ENCODE measurements at regions not wholly inside any gene's neighbourhood (a gene's known extent, or its start where the extent isn't known, plus 50 kb on each side); places are given as distances from the start of the nearest gene placed in this dataset.
"Not testable (repeated sequence)": the region's sequence is repeated elsewhere in the genome, so short reads cannot be mapped to it uniquely, and the experiment has no call there.

DNA sequence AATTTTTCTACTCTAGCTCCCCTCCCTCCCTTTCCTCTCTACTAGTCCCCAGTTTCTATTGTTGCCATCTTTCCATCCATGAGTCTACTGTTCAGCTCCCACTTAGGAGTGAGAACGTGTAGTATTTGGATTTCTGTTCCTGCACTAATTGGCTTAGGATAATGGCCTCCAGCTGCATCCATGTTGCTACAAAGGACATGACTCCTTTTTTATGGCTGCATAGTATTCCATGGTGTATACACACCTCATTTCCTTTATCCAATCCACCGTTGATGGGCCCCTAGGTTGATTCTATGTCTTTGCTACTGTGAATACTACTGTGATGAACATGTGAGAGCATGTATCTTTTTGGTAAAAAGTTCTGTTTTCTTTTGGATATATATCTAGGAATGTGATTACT is 138.9 kb upstream of the MSX2 start:
- Histone ChIP-seq H3K4me1 (ENCODE audit: insufficient read depth, low read length, poor library complexity, severe bottlenecking) (no peaks in the 10 kb centered on the region), H3K9me2 (replicated peaks; ENCODE audit: low read depth, low read length) (no peaks in the 10 kb centered on the region), H3K4me2 (ENCODE audit: low read depth, low read length, poor library complexity, severe bottlenecking) (no peak overlapping the region), H3K79me2 (ENCODE audit: insufficient read depth, low read length) (no peaks in the 10 kb centered on the region), H3K27me3 (ENCODE audit: insufficient read depth, low read length, poor library complexity, severe bottlenecking) (no peaks in the 10 kb centered on the region), H3K4me3 (ENCODE audit: low read length, poor library complexity, severe bottlenecking) (no peak overlapping the region), H3K36me3 (ENCODE audit: insufficient read depth, low read length) (no peaks in the 10 kb centered on the region), H3F3A (ENCODE audit: low read depth) (no peaks in the 10 kb centered on the region), H3K9me3 (ENCODE audit: insufficient read depth, low read depth, low read length) (no peaks in the 10 kb centered on the region), H4K20me1 (ENCODE audit: insufficient read depth, low read length, poor library complexity, severe bottlenecking) (no peaks in the 10 kb centered on the region), H2AFZ (ENCODE audit: low read length) (no peak overlapping the region), H3K9ac (ENCODE audit: low read depth, low read length, poor library complexity, severe bottlenecking) (no peak overlapping the region)
- TF ChIP-seq EZH2phosphoT487 (IDR thresholded peaks at IDR 0.05; ENCODE audit: borderline replicate concordance), result no peak
- TF ChIP-seq, protein P1, sequence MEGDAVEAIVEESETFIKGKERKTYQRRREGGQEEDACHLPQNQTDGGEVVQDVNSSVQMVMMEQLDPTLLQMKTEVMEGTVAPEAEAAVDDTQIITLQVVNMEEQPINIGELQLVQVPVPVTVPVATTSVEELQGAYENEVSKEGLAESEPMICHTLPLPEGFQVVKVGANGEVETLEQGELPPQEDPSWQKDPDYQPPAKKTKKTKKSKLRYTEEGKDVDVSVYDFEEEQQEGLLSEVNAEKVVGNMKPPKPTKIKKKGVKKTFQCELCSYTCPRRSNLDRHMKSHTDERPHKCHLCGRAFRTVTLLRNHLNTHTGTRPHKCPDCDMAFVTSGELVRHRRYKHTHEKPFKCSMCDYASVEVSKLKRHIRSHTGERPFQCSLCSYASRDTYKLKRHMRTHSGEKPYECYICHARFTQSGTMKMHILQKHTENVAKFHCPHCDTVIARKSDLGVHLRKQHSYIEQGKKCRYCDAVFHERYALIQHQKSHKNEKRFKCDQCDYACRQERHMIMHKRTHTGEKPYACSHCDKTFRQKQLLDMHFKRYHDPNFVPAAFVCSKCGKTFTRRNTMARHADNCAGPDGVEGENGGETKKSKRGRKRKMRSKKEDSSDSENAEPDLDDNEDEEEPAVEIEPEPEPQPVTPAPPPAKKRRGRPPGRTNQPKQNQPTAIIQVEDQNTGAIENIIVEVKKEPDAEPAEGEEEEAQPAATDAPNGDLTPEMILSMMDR (conservative IDR thresholded peaks at IDR 0.05; ENCODE audit: low read length), result no peak

DNA sequence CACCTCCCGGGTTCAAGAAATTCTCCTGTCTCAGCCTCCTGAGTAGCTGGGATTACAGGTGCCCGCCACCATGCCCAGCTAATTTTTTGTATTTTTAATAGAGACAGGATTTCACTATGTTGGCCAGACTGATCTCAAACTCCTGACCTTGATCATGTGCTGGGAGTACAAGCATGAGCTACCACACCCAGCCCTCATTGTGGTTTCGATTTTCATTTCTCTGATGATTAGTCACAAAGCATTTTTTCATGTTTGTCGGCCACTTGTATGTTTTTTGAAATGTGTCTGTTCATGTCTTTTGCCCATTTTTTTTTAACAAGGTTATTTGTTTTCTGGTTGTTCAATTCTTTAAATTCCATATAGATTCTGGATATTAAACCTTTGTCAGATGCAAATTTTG is 138.2 kb upstream of the MSX2 start:
- not testable (repeated sequence) for H3K4me2 ChIP-seq (ENCODE audit: low read depth, low read length, poor library complexity, severe bottlenecking); H3K9me3 ChIP-seq (ENCODE audit: insufficient read depth, low read depth, low read length); H3K4me1 ChIP-seq (ENCODE audit: insufficient read depth, low read length, poor library complexity, severe bottlenecking); H3K79me2 ChIP-seq (ENCODE audit: insufficient read depth, low read length); H2AFZ ChIP-seq (ENCODE audit: low read length); H3K36me3 ChIP-seq (ENCODE audit: insufficient read depth, low read length); H3K27me3 ChIP-seq (ENCODE audit: insufficient read depth, low read length, poor library complexity, severe bottlenecking); H3F3A ChIP-seq (ENCODE audit: low read depth); H3K4me3 ChIP-seq (ENCODE audit: low read length, poor library complexity, severe bottlenecking); H3K9ac ChIP-seq (ENCODE audit: low read depth, low read length, poor library complexity, severe bottlenecking); H3K9me2 ChIP-seq (replicated peaks; ENCODE audit: low read depth, low read length); H4K20me1 ChIP-seq (ENCODE audit: insufficient read depth, low read length, poor library complexity, severe bottlenecking)

DNA sequence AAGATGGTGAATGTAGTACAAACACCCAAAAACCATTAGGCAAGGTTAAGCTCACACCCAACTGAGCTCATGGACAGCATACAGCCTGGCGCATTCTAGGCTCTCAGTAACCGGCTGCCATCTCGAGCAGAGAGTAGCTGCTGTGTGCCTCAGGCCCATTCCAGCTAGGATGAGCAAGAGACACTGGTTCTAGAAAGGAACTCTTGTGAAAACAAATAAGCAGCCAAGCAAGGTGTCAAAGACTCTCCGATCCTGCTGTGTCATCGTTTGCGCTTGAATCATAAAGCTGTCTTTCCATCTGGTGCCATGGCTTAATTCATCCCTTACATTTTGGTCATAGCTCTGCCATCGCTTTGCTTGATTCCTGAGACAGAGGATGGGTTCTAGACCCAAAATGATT is 135.4 kb upstream of the MSX2 start:
- Histone ChIP-seq H3F3A (ENCODE audit: low read depth) (no peaks in the 10 kb centered on the region), H3K9ac (ENCODE audit: low read depth, low read length, poor library complexity, severe bottlenecking) (no peak overlapping the region), H2AFZ (ENCODE audit: low read length) (no peak overlapping the region), H3K4me3 (ENCODE audit: low read length, poor library complexity, severe bottlenecking) (no peak overlapping the region), H3K36me3 (ENCODE audit: insufficient read depth, low read length) (no peaks in the 10 kb centered on the region), H3K4me2 (ENCODE audit: low read depth, low read length, poor library complexity, severe bottlenecking) (no peak overlapping the region), H3K9me3 (ENCODE audit: insufficient read depth, low read depth, low read length) (no peaks in the 10 kb centered on the region), H3K27me3 (ENCODE audit: insufficient read depth, low read length, poor library complexity, severe bottlenecking) (no peaks in the 10 kb centered on the region), H3K79me2 (ENCODE audit: insufficient read depth, low read length) (no peaks in the 10 kb centered on the region), H3K9me2 (replicated peaks; ENCODE audit: low read depth, low read length) (no peaks in the 10 kb centered on the region), H4K20me1 (ENCODE audit: insufficient read depth, low read length, poor library complexity, severe bottlenecking) (no peaks in the 10 kb centered on the region), H3K4me1 (ENCODE audit: insufficient read depth, low read length, poor library complexity, severe bottlenecking) (no peaks in the 10 kb centered on the region)
- TF ChIP-seq, protein P1 (conservative IDR thresholded peaks at IDR 0.05; ENCODE audit: low read length), result no peak
- TF ChIP-seq EZH2phosphoT487 (IDR thresholded peaks at IDR 0.05; ENCODE audit: borderline replicate concordance), result no peak

DNA sequence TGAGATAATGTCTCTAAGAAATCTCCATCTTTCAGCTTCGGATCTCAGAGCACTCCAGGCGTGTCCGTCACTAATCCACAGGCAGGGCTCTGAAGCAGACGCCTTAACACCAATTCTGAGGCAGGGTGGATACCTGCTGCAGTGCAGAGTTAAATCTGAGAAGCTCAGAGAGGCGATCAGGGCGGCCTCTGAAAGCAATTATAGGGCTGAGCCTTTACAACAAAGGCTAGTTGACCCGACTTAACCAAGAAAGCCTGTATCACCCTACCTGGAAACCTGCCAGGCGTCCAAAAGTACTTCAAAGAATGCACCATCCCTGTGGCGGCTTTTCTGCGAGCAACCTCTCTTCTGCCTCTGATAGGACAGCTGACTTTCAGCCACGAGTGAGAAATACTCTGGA is 134.8 kb upstream of the MSX2 start:
- H3K36me3 ChIP-seq (ENCODE audit: insufficient read depth, low read length), result no peaks in the 10 kb centered on the region
- no peaks in the 10 kb centered on the region for H3K9me2 ChIP-seq (replicated peaks; ENCODE audit: low read depth, low read length)
- no peak overlapping the region for H3K4me2 ChIP-seq (ENCODE audit: low read depth, low read length, poor library complexity, severe bottlenecking)
- H3K4me1 ChIP-seq (ENCODE audit: insufficient read depth, low read length, poor library complexity, severe bottlenecking), result no peaks in the 10 kb centered on the region
- H3F3A ChIP-seq (ENCODE audit: low read depth), result no peaks in the 10 kb centered on the region
- no peak for TF ChIP-seq EZH2phosphoT487 (IDR thresholded peaks at IDR 0.05; ENCODE audit: borderline replicate concordance)
- TF ChIP-seq, protein P1 (conservative IDR thresholded peaks at IDR 0.05; ENCODE audit: low read length), result no peak
- no peaks in the 10 kb centered on the region for H3K9me3 ChIP-seq (ENCODE audit: insufficient read depth, low read depth, low read length)
- no peak overlapping the region for H3K4me3 ChIP-seq (ENCODE audit: low read length, poor library complexity, severe bottlenecking)
- H2AFZ ChIP-seq (ENCODE audit: low read length), result no peak overlapping the region
- H3K79me2 ChIP-seq (ENCODE audit: insufficient read depth, low read length), result no peaks in the 10 kb centered on the region
- H3K9ac ChIP-seq (ENCODE audit: low read depth, low read length, poor library complexity, severe bottlenecking), result no peak overlapping the region
- no peaks in the 10 kb centered on the region for H4K20me1 ChIP-seq (ENCODE audit: insufficient read depth, low read length, poor library complexity, severe bottlenecking)
- H3K27me3 ChIP-seq (ENCODE audit: insufficient read depth, low read length, poor library complexity, severe bottlenecking), result no peaks in the 10 kb centered on the region

Measured in Loucy (cell line).